ENCODE measurements at regions not wholly inside any gene's neighbourhood (a gene's known extent, or its start where the extent isn't known, plus 50 kb on each side); places are given as distances from the start of the nearest gene placed in this dataset.
A peak's percentile ranks its signal among the peaks of the same experiment; 100 is the strongest.
"Not testable (repeated sequence)": the region's sequence is repeated elsewhere in the genome, so short reads cannot be mapped to it uniquely, and the experiment has no call there.

DNA sequence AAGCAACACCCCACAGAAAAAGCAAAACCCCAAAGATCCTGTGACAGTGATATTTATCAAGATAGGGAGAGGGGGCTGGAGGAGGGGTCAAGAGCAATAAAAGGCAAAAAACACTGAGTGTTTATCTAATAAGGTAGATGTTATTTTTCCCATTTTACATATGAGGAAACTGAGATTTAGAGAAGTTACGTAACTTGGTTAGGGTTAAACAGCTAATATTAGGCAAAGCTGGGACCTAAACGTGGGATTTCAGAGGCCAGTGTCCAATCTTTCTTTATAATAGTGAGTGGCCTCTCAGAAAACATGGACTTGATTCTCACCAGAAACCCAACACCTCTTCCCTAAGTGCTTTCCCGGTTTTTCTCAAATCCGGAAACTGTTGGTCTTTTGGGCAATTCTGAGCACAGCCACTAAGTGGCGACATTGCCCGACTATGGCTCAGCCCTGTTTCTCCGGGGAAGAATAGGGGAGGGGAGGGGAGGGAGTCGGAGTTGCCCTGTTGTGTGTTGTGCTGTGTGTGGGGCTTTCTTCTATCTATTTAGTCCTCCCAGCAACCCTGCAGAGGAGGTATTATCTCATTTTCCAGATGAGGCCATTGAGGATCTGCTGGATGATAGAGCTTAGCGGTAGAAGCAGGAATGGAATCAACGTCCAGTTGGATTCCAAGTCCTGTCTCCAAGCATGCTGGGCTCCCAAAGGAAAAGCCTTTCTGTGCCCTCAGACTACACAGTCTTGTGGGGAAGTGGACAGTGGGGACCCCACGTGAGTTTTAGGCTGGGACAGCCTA, 58.7 kb upstream of the ETV3 start:
- TF ChIP-seq USF2 (IDR thresholded peaks at IDR 0.05; ENCODE audit: borderline replicate concordance, low read depth, low read length); MAX (IDR thresholded peaks at IDR 0.05; ENCODE audit: low read depth); RFX5 (IDR thresholded peaks at IDR 0.05; ENCODE audit: low read length); FOXM1 (IDR thresholded peaks at IDR 0.05; ENCODE audit: low read depth); EP300 (IDR thresholded peaks at IDR 0.05; ENCODE audit: borderline replicate concordance in 1 of 2, low read depth in 1 of 2, low read length in 1 of 2); YY1 (IDR thresholded peaks at IDR 0.05; ENCODE audit: low read depth); MXI1 (IDR thresholded peaks at IDR 0.05; ENCODE audit: low read depth, low read length); TAF1 (IDR thresholded peaks at IDR 0.05; ENCODE audit: borderline replicate concordance, low read depth, low read length); MEF2A (IDR thresholded peaks at IDR 0.05; ENCODE audit: borderline replicate concordance, low read depth); POLR2AphosphoS5 (IDR thresholded peaks at IDR 0.05; ENCODE audit: low read depth, low read length): not testable (repeated sequence)
- TF ChIP-seq CTCF (IDR thresholded peaks at IDR 0.05): peak; percentile 66
- TF ChIP-seq, protein P1, sequence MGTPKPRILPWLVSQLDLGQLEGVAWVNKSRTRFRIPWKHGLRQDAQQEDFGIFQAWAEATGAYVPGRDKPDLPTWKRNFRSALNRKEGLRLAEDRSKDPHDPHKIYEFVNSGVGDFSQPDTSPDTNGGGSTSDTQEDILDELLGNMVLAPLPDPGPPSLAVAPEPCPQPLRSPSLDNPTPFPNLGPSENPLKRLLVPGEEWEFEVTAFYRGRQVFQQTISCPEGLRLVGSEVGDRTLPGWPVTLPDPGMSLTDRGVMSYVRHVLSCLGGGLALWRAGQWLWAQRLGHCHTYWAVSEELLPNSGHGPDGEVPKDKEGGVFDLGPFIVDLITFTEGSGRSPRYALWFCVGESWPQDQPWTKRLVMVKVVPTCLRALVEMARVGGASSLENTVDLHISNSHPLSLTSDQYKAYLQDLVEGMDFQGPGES (IDR thresholded peaks at IDR 0.05; ENCODE audit: low read depth, low read length): not testable (repeated sequence)

Data from SK-N-SH (cell line).